22Rv1 (cell line): ENCODE measurements at regions not wholly inside any gene's neighbourhood (a gene's known extent, or its start where the extent isn't known, plus 50 kb on each side); places are given as distances from the start of the nearest gene placed in this dataset.

Experiments
- H3K27ac ChIP-seq: fragments of 450-650 bp; 2 replicates; pipeline ENCODE4 v1.5.1; 2017
- CTCF ChIP-seq: fragments of 450-650 bp; IDR thresholded peaks from 2 replicates; pipeline ENCODE4 v1.5.1; 2017; ENCODE audit warnings: mild to moderate bottlenecking
- ZFX ChIP-seq: fragments of 450-650 bp; IDR thresholded peaks from 2 replicates; pipeline ENCODE4 v1.6.1; 2017; ENCODE audit warnings: antibody characterized with exemption, borderline replicate concordance

- TF ChIP-seq ZFX, result no peak
- no peak for TF ChIP-seq CTCF
- no peak overlapping the region for H3K27ac ChIP-seq
These were observed 116.8 kb upstream of the PFKP start for GRCh38 chr10:2950546-2950945.

DNA sequence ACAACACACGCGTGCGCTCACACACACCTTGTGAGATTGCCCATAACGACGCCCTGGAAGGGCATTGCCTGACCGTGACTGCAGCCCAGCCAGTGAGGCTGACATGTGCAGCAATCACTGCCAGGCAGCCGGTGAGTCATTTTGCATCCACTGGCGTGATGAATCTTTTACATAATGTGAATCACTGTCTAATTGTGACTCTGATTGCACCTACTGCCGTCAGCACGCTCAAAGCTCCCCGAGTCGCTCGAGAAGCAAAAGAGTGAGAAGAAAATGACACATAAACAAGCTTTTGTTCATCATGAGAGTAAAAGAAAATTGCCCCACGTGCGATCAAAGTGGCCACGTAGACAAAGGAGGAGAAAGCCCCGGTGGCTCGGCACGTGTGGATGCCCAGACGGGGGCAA lies 117.4 kb upstream of the PFKP start:
- no peak overlapping the region for H3K27ac ChIP-seq
- TF ChIP-seq CTCF, result no peak
- TF ChIP-seq ZFX, result no peak

- H3K27ac ChIP-seq, result no peak overlapping the region
- no peak for TF ChIP-seq CTCF
- TF ChIP-seq ZFX, result no peak
These were observed 118.0 kb upstream of the PFKP start for GRCh38 chr10:2949221-2949947.

DNA sequence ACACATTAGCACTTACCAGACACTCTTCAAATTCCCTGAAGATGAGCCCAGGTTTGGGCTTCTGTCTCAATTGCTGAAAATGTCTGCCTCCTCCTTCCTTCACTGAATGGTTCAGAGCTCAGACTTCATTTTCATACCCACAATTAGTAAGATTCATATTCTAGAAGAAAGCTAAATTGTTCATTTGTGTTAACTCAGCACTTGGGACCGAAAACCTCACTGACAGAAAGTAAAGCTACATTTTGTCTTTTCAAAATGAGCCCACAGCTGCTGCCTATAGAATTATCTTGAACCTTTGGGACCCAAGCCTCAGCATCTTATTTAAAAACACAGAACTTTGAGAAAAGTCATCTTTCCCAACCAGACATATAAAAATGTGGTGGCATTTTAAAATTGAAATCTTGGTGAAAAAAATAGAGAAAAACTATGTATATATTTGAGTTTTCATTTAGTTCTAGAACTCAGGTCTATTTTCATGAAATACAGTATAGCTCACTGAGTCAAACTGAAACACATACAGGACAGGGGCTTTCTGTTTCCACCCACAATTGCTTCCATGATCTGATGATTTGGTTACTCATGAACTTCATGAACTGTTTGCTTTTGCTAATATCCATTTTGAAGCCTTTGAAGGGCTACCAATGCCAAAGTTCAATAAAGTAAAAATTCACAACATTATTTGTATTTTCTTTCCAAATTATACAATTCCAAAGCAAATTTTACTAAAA lies 119.1 kb upstream of the PFKP start:
- H3K27ac ChIP-seq, result no peak overlapping the region
- TF ChIP-seq ZFX (no peak), CTCF (no peak)

- no peak for TF ChIP-seq ZFX
- no peak for TF ChIP-seq CTCF
- H3K27ac ChIP-seq, result no peak overlapping the region
These were observed 122.6 kb upstream of the PFKP start for GRCh38 chr10:2944788-2945187.

- TF ChIP-seq CTCF (no peak), ZFX (no peak)
- no peak overlapping the region for H3K27ac ChIP-seq
These were observed 123.3 kb upstream of the PFKP start for GRCh38 chr10:2943932-2944614.

DNA sequence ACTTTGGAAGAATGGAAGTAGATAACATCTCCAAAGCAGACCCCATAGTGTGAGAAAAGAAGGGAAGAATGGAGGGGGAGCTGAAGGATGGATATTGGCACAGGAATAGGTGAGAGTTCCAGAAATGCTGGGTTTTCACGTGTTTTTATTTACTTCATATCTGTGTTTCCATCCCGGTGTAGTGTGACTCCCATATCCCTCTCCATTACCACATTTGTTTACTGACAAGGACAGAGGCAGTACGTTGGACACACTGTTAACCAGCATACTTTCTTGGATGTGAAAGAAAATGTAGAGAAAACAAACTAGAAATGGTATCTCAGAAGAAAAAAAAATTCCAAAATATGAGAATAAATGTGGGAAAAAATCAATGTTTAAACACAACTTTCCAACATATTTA lies 124.4 kb upstream of the PFKP start:
- H3K27ac ChIP-seq, result no peak overlapping the region
- no peak for TF ChIP-seq CTCF
- no peak for TF ChIP-seq ZFX
